IPS-NIHi11 (cell line): ENCODE measurements at regions not wholly inside any gene's neighbourhood (a gene's known extent, or its start where the extent isn't known, plus 50 kb on each side); places are given as distances from the start of the nearest gene placed in this dataset.
A peak's percentile ranks its signal among the peaks of the same experiment; 100 is the strongest.

Experiments
- DNase-seq: peaks from one replicate; pipeline ENCODE4 v3.0.0; 2012; ENCODE audit warnings: mixed read lengths, low spot score

DNA sequence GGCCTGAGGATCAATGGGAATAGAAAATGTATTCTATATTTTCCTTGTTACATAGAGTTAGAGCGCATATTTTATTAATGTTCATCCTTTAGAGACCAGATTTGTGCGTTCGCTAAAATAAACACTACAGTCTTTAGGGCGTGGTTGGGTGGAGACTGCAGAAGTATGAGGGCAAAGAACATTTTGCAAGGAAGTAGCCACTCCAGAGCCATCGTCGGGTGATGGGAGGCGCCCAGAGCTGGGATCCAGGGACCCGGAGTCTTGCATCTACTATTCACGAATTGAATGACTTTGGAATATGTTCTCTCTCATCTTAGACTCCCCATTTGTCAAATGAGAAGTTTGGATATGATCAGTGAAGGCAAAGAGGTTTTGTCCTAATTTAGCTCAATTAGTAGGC lies 154.2 kb upstream of the IRX6 start:
- DNase-seq, result no peak

DNA sequence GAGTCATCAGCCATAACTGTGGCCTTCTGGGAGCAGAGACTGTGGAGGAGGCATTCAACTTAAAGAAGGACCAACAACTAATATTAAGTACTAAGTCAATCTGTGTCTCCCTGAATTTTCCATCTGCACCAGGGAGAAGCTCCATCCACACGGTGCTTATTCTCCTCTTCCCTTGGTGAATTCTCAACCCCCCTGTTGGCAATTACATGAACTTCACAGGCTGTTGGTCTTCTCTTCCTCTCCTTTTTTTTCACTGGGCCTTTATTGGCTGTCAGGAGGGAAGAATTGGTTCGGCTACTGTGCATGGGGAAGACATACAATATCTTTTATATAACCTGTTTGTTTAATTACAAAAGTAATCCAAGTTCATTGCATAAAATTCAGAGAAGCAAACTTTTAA lies 152.8 kb upstream of the IRX6 start:
- DNase-seq, result peak; percentile 28

DNA sequence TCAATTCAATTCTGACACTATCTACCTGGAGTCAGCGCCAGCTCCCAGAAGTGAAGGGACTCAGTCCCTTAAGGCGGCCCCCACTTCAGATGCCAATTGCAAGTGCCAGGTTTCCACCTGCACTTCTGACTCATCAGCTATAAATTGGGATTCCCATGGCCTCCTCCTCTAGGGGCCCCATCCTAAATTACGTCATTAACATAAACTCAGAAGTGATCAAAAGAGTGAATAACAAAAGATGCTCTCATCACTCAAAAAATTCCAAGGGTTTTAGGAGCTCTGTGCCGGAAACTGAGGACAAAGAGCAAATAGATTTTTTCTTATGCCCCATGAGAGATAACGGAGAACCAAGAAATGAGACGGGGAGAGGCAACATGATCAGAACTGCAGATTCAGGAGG lies 148.6 kb upstream of the IRX6 start:
- DNase-seq, result no peak

DNA sequence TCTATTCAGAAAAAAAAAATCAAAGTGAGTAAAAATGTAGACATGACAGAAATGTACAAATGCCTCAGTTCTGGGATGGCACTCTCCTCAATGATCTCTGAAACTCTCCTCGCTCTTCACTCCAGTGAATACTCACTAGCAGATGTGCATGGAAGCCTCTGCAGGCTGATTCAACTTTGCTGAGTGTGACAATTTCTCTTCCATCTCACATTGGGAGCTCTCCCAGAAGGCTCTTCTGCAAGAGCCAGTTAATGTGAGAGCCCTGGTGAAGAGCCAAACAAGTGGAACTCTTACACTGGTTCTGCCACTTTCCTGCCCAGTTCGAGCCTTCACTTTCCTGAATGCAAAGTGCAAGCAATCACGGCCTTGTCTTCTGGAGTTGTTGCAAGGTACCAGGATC lies 147.1 kb upstream of the IRX6 start:
- DNase-seq, result no peak

DNA sequence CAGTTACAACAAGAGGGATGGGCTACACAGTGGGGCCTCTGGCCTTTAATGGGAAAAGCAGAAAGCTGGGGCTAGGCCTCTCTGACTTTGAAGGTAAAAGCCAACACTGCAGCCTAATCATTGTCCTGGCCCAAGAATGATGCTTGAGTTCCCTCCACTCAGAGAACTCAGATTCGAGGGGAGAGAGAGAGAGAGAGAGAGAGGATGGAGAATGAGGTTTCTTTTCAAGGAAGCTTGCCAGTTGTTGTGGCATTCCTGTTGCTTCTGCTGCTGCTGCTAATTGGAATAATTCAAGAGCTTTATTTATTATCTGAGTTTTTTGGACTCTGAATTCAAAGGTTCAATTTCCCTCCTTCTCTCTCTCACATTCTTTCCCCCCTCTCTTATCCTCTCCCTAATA lies 144.6 kb upstream of the IRX6 start:
- no peak for DNase-seq

DNA sequence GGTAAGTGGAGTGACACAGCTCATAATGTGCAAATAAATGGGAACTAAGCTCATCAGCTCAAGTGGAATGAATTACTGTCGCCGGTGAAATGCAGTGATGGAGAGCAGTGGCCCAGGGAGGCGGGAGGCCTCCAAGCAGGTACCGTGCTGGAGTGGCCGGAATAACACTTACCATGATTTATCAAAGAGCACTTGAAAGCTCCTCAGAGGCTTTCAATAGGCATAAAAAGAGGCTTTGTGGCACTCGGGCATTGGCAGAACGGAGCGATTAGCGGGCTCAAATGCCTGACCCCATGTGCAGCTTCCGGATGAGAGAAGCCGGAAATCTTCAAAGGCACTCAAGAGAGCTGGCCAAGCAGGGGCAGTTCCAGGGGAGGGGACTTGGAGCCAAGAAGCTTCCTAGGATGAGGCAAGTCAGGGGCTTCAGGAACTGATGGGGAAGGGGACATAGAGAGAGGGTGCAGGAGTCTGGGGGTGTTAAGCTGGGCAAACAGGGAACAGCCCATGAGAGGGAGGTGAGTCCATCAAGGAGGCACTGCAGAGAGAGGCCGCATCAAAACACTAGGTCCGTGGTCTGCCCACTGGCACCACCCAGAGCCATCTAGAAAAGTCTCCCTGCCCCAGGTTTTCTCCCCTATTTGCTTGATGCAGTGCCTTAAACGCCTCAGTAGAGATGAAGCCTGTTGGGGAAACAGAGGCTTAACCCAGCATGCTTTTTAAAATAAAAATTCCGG lies 144.0 kb upstream of the IRX6 start:
- DNase-seq, result no peak

DNA sequence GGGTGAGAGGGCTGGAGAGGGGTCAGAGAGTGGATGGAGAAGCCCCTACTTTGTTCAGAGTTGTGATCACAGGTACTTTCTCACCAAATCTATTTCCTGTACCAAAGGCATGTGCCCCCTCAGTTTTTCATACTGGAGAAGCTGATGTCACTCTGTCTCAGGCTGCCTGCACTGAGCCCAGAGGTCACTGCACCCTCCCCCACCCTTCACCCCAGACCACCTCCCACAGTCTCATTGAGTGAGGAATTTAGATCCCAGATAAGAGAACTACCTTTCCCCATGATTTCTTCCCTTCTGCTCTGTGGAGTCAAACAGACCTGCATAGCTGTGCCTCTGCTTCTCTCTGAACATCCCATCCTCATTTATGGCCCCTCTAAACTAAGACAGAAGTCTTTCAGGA lies 140.0 kb upstream of the IRX6 start:
- DNase-seq, result peak; percentile 23

DNA sequence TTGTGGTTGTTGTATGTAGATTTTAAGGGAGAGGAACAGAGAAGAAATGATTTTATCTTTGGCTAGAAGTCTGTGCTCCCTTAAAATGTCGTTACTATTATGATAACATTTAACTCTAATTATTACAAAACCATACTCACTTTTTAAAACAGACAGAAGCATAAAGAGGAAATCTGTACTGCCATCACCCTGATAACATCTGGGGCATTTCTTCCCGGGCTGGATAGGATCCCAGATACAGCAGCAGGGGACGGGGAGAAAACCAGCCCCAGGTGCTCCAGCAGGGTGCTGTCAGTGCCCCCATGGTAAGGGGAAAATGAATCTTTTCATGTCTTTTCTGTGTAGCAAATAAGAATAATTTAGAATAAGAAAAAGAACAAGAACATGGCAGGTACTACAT lies 139.4 kb upstream of the IRX6 start:
- no peak for DNase-seq

DNA sequence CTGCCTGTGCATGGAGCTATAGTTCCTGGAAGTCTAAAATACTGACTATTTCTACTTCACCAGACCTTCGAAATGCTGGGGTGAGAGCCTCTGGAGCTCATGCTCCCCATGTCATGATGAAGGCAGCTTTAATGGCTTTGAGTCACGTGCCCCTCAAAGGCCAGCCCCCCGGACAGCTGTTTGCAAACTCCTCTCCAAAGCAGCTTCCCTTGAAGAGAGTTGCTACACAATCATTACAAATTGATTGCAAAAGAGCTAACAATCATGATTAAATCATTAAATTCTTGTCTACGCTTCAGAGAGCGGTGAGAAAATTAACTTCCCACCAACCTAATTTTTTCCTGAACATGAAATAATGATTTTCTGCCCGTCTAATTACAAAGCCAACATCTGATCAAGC lies 134.8 kb upstream of the IRX6 start:
- no peak for DNase-seq

DNA sequence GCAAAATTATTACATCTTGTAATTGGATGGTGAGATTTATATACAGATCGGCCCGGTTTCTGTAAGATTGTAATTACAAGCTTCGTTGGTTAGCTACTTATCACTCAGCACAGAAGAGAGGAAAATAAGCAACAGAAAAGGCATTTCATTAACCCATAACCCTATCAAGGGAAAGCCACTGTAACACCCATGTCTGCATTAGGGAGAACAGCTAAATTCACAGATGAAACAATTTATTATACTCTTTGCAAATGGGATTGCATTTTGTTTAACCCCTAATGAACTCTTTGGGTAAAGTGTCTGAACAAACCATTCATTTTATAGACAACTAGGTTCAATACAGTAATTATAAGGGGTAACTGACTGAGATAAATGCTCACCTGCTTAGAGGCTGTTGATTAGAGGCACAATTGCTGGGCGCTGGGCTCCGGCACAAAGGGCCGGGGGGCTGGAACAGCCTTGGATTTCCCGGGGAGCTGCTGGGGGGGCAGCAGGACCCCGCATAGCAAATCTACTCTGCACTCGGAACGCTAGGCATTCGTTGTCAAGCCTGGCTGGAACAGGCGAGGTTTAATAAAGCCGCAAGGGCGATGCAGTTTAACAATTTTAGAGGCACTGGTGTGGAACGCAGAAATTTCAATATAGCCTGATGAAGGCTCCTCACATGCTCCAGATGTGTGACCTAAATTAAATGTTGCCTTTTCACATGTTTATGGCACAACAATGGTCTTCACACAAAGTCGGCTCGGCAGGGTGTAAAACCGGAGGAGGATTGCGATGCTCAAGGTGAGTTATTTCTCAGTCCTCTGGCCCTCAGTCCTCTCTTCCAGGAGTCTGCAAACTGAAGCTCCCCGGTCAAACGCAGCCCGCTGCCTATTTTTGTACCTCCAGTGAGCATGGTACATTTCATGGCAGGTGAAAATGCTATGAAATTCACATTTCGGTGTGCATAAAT lies 134.0 kb upstream of the IRX6 start:
- DNase-seq, result peak; percentile 28

DNA sequence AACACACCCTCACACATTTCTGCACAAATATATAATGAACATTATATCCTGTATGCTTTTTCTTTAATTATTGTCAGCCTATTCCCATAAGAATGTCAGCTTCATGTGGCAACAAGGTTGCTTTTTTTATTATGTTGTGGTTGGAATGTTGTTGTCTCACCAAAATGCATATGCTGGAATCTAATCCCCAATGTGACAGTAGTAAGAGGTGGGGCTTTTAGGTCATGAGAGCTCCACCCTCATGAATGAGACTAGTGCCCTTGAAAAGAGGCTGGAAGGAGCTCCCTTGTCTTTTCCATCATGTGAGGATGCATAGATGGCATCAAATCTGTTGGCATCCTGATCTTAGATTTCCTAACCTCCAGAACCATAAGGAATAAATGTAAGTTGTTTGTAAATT lies 131.3 kb upstream of the IRX6 start:
- no peak for DNase-seq

DNA sequence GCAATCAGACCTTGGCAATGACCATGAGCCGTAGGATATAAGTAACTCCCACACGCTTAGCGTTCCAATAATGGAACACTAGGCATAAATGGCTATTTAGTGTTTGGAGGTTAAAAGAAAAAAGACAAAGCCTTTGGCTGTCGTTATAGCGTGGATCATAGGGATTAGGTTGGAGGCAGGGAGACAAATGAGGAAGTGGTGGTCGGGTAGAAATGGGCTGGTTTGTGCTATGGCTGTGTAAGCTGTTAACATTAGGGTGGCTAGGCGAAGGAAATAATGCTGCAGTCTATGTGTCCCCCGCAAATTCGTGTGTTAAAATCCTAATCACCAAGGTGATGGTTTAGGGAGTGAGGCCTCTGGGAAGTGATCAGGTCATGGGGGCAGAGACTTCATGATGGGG lies 120.4 kb upstream of the IRX6 start:
- no peak for DNase-seq

DNA sequence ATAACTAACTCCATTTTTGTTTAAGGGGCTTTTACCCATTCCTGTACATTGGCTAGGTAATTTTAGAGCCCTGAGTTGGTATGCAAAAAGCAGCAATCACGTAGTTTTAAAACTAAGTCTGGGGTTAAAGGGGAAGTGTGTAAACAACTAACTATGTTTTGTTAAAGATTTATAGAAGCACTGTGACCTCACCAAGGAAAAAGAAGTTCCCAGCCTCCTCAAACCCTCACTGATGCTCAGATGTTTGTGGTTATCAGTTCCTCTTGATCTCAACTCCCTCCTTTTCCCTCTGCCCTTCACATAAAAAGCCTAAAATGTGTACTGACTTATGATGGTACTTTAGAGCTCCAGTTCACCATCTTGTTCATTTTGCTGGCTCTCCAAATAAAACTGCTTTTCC lies 119.9 kb upstream of the IRX6 start:
- DNase-seq, result no peak

DNA sequence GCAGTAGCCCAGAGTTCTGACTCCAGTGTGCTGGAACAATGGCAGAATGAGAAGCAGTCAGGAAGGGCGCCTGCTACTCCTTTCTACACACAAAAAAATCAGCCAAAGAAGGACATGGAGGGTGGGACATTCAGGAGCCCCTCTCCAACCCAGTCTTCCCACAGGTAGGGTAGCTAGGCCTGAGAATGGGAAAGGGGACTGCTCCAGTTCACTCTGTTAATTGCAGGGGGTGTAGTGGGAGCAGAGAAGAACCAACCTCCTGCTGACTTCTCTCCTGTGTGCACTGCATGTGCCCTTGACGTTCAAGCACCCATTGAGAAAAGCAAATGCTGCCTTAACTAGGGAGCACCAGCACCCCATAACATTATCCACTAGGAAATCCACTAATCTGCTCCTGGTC lies 119.1 kb upstream of the IRX6 start:
- DNase-seq, result no peak

DNA sequence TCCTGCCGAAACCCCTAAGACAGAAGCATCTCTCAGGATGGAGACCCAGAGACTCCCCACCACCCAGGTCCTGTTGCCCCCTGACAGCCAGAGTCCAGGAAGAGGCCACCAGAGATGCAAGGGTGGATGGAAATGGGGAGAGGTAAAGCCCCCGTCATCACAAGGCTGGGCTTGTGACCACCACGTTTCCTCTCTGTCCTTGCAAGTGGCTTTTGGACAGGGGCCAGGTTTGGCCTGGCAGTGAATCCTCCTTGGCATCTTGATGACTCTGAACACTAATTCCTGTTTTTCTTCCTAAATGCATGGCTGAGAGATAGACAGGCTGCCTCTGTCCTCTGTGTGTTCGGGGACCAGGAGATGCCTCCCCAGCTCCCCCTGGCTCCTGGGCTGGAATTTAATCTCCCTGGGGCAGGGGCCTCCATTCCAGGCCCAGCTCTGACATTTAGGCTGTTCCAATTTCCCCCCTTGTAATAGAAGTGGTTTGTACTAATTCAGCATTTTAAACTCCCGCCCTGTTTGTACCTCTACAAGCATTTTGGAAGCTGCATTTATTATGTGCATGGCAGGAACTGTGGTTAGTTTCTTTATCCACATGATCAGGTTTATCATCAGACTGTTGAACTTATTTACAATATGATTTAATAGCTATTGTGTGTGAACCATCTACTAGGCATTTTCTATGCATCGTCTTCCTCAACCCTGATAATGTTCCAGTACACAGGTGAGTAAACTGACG lies 116.1 kb upstream of the IRX6 start:
- peak; percentile 28 for DNase-seq

DNA sequence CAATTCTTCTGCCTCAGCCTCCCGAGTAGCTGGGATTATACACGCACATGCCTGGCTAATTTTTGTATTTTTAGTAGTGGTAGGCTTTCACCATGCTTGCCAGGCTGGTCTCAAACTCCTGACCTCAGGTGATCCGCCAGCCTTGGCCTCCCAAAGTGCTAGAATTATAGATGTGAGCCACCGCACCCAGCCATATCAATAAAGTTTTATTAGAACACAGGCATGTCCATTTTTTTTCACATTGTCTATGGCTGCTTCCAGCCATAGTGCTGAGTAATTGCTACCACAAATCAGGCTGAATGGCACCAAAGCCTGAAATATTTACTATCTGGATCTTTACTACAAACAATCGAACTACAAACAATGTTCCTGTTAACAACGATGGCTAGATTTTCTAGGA lies 114.4 kb upstream of the IRX6 start:
- DNase-seq, result no peak

DNA sequence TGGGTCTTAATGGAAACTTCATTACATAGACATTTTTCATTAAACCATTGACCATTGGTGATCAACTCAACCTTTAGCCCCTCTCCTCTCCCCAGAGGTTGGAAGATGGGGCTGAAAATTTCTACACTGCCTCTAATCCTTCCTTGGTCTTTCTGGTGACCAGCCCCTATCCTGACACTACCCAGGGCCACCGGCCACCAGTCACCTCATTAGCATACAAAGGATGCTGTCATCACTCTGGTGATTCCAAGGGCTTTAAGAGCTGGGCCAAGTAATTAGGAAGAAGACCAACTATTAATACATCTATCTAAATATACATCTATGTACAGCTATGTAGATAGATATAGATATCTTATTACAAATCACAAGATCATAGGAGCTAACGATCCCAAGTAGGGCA lies 111.2 kb upstream of the IRX6 start:
- no peak for DNase-seq

DNA sequence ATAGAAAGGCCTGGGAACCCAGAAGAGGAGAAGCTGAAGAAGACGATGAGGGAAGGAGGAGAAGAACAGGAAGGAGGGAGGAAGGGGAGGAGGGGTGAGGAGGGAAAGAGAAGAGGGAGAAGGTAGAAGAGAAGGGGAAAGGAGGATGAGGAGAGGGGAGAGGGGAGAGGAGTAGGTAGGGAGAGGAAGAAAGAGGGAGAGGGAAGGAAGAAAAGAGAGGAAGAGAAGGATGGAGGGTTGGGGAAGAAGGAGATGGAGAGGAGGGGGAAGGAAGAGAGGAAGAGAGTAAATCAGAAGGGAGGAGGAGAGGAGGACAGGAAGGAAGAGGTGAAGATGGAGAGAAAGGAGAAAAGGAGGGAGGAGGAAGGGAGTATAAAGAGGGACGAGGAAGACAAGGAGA lies 109.6 kb upstream of the IRX6 start:
- no peak for DNase-seq

DNA sequence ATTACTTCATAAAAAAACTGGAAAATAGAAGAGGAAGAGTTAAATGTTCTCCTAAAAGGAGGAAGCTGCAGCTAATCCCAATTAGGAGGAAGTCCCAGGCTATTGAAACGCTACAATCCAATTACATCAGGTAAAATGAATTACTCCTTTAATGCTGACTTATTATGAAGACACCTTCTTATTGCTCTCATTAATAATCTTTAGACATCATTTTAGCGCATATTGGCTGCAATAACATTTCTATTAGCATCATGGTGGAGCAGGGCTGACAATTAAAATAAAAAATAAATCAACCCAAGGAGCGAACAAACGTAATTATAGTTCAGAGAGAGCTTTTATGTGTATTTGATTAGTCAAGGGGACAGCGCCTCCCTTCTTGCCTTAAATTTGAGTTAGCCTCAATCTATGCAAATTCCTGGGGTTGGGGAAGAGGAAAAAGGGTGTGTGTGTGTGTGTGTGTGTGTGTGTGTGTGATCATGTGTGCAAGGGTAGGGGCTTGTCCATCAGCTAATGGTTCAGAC lies 109.0 kb upstream of the IRX6 start:
- no peak for DNase-seq

DNA sequence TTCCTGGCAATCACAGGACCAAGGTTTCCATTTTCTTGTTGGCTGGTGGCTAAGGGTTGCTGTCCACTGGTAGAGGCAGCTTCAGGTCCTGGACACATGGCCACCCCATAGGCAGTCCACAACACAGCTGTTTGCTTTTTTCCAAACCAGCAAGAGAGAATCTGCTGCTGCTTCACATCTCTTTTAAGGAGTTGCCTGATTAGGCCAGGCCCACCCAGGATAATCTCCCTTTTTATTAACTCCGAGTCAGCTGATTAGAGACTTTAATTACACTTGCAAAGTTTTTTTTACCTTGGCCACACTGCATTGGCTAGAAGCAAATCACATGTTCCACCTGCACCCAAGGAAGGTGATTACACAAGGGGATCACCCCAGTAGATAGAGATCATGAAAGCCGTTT lies 106.6 kb upstream of the IRX6 start:
- DNase-seq, result no peak

DNA sequence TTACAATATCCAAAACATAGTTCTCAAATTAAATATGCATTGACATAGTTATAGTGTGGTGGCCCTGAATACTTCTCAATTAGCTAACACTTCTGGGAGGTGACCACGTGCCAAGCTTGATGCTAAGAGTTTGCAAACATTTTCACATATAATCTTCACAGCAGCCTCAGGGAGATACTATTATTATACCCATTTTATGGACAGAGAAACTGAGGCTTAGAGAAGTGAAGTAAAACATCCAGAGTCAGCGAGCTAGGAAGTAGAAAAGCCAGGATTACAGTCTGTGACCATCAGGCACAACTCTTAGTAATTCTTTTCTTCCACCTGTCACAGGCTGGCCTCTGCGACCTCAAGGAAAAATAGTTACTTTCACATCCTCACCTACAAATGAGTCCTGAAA lies 102.2 kb upstream of the IRX6 start:
- DNase-seq, result no peak

DNA sequence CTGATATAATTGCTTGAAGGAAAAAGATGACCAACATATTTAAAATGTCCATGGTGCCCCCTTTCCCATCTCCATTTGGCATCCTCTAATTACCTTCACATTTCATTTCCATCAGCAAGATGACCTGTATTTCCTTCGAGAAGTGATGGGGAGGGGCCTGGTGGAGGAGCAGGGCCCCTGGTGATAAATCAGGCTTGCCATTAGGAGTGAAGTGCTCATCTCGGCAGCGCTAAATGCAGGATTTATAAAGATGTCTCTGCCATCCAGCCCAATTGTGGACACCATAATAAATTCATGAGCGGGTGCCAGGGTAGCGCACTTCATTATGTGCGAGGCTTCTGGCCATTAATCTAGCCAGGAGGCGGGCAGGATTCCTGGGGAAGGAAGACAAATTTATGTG lies 101.5 kb upstream of the IRX6 start:
- DNase-seq, result no peak
